Hippocampal formation (tissue), 2 donors: ENCODE measurements at regions not wholly inside any gene's neighbourhood (a gene's known extent, or its start where the extent isn't known, plus 50 kb on each side); places are given as distances from the start of the nearest gene placed in this dataset.

Source experiments
- DNase-seq, 2 donors: peaks; one replicate each; lab custom pipeline; 2025; lab: John Stamatoyannopoulos, UW

DNA sequence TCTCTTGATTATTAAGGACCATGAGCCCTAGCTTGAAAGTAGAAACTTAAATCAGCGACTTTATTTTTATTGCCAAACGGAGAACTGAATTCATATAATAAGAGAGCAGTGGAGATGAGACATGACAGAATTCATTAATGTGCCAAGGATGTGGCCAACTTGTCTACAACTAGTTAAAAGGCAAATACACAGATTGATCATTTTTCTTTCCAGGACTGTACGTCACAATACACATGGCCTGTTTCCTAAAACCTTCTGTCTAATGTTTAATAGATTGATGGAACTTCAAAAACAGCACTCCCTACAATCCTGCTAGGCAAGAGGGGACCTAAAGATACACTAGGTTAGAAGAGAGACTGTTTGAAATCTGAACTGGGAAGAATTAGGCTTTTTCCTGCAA, 647.8 kb downstream of the SATB2 start:
- no peak for DNase-seq

DNA sequence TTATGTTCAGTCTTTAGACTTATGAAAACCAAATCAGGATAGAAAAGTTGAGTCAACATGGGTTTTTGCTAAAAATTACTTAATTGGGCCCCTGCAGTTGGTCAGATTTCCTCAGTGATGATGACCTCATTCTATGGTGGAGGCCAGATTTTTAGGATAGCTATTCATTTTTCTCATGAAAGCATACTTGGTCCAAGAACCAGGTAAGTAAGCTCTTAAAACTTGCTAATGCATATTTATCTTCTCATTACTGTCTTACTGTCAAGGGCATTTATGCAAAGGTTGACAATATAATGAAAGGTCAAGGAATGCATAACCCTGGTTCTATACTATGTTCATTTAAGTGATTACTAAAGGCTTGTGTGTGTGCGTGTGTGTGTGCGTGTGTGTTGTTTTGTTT, 650.6 kb downstream of the SATB2 start:
- no peak for DNase-seq

- DNase-seq, result no peak
These were observed 662.3 kb downstream of the SATB2 start for GRCh38 chr2:198795419-198795818.

- no peak for DNase-seq
These were observed 666.1 kb downstream of the SATB2 start for GRCh38 chr2:198791623-198792022.

DNA sequence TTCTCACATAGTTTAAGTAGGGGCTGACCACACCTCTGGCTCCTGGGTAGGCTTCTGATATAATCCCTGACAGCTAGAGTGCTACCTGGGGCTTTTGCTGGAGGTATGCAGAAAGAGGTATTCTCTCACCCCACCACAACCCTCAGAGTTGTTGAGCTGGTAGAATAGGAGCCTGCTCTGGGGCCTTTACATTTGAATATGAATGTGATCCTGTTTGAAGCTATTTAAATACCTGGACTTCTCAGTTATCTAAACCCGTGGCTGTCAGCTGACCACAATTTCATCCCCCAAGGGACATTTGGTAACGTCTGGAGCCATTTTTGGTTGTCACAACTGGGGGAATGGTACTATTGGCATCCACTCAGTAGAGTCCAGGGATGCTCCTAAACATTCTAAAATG, 669.1 kb downstream of the SATB2 start:
- no peak for DNase-seq

DNA sequence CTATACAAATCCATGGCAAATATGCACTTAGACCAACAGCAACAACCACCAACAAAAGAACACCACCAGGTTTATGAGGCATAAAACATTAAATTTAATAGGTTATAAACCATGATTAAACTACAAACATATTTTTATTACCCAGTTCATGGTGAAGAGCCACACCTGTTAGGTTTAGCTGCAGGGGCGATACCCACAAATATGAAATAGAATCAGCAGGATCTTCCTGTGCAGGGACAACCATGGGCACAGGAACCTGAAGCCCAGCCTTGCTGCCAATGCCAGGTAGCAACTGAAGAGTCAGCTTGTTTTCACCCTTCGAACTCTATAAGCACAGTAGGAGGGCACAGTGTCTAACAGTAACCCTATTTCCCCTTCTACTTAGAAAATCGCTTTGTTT, 675.0 kb downstream of the SATB2 start:
- no peak for DNase-seq

DNA sequence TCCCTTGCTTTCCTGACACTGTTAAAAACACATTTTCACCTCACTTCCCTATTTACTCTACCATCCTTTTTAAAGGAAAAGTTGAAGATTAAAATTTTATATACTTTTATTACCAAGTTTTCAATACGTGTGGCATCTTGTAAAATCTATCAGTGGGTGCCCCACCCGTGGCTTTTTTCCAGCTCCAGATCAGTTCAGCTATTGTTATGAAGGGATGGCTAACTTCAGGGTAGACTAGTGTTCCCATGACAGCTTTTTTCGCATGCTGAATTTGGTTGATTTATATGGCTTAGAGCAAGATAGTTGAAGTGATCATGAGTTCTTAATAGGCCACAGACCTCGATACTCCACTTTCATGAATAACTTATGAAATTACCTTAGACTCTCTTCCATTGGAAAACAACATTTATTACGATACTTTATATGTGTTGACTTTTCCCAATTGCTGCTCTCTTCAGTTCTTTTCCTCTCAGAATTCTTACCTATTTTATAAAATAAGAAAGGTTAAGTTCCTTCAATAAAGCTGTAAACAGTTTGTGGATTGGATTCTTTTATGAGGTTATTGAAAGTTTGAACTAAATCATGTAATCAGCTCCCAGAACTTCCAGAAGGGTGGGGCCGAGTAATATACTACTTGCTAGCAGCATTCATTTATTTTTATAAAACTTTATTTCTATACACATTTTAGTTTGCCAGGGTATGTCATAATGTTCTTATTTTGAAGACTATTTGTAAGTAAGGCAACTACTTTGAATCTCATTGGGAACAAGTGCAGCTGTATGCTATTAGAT, 680.9 kb downstream of the SATB2 start:
- DNase-seq, result no peak

- DNase-seq, result no peak
These were observed 682.0 kb downstream of the SATB2 start for GRCh38 chr2:198775737-198776136.

DNA sequence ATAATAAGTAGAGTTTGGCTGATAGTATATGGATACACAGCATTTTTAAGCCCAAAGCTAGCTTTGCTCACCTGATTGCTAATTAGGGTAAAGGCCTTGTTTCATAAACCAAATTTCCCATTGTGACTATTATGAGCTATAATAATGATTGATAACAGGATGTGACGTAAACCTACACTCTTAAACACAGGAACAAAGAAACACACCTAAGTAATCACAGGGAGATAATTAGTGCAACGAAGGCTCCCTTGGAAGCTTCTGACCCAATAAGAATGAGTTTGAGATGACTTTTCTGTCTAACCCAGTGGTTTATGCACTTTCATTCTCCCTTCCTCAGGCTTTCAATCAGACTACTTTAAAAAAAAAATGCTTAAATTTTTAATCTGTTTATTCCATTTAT, 683.2 kb downstream of the SATB2 start:
- no peak for DNase-seq

DNA sequence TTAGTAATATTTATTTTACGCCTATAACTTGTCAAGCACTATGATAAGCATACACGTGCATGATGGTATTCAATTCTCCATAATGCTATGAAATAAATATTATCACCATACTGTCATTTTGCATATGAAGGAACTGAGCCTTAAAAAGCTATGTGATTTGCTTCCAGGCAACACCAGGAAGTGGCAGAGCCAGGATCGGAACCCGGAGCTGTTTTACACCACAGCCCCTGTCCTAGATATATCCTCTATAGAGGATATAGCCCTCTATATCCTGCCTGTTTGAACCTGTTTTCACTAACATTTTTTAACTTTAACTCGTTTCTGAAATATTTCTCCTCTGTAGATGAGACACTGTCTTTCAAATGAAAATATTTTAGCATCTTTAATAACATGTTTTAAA, 690.0 kb downstream of the SATB2 start:
- no peak for DNase-seq

GRCh38 chr2:198763793-198764192, 693.9 kb downstream of the SATB2 start:
- no peak for DNase-seq

DNA sequence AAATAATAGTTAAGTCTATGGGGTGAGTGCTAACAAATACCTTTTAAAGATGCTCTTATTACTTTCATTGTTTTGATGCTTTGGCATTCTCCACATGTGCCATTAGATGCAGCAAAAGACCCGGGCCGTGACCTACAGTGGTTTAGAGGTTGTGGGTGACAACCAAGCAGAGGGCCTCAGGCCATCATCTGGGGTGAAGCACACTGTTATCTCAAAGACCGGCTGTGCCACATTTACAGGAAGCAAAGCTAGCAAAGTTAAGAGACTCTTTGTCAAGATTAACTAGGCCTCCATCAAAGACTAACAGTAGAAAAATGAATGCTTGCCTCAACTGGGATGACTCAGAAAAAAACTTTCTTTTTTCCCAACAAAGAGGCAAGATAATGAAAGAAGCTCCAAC, 695.3 kb downstream of the SATB2 start:
- DNase-seq, result no peak

DNA sequence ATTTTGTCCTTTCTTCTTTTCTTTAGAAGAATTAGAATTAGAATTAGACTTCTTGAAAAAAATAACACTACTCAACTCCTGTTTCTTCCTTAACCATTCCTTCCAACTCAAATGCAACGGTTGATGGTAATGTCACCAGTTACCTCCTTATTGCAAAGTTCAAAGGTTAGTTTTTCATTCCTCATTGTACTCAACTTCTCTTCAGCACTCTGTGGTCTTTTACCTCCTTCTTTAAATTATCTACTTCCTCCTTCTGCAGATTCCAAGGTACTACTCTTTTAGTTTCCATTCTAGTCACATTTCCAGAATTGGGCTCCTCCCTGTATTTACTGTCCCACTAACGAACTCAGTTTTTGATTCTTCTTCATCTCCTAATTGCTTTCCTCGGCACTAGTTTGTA, 700.7 kb downstream of the SATB2 start:
- DNase-seq, result no peak

GRCh38 chr2:198756166-198756565, 701.6 kb downstream of the SATB2 start:
- DNase-seq, result no peak

DNA sequence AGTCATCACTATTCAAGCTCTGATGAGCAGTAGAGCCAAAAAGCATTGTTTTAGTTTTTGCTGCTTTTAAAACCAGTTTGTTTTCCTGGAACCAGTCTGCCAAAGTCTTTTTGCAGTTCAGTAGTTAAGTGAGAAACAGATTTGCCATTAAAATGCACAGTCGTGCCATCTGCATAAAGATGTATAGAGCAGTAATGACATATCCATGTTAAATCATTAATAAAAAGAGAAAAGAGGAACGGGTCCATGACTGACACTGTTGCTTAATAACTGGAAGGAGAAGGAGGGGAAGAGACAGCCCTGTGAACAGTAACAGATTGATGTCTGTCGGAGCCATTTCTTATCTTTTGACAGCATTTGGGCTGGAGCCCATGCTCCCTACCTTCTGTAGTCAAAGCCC, 704.6 kb downstream of the SATB2 start:
- no peak for DNase-seq

DNA sequence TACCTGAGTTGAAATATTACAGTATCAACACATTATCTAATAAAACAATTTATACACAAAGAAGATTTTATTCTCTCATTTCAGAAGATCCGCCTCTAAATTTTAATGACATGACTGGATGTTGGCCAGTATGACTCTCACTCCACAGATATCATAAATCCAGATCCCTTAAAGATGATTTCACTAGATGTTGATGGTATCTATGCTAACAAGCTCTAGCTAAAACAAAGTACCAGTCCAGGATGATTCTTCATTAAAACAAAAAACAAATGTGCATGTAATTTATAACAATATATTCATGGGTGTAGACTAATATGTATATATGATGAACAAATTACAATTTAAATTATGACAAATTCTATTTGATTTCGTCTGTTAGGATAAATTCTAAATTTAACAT, 708.4 kb downstream of the SATB2 start:
- DNase-seq, result no peak

DNA sequence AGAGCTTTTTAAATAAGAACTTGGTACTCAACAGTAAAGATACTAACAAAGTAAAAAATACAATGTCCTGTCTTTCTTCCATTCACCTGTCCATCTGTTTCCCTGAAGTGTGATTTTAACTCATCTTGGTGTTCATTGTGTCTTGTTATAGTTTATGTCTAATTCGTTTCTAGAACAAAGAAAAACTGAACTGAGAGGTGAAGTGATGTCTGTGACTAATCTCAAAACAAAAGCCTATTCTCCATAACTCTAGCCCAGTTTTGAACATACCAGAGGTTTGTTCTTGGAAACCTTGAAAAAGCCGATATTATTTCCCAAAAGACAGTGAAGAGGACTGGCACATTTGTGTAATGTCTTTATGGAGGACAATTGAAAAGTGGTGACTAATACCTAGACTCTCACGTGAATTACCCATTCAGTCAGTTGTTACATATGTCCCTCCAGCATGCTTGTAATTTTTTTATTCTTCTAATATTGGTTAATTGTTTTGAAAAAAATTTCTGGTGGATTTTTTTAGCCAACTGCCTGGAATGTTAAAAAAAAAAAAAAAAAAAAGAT, 725.8 kb downstream of the SATB2 start:
- no peak for DNase-seq

GRCh38 chr2:198720266-198720665, 737.5 kb downstream of the SATB2 start:
- no peak for DNase-seq

DNA sequence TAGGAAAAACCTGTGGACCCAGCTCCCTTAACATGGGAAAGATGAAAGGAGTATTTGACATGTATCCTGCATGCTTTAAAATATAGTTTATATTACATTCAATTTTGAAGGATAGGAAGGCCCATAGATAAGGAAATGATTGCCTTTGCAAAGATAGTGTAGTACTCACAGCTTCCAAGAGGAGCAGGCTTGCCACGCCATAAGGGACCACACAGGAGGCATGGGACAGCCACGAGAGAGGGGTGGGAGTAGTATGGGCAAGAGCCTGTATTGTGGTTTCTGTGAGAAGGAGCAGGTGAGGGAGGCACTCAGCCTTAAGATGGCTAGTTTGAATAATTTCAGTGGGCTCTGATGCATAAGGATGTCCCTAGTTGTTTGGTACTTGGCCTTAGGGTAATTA, 740.3 kb downstream of the SATB2 start:
- DNase-seq, result no peak

DNA sequence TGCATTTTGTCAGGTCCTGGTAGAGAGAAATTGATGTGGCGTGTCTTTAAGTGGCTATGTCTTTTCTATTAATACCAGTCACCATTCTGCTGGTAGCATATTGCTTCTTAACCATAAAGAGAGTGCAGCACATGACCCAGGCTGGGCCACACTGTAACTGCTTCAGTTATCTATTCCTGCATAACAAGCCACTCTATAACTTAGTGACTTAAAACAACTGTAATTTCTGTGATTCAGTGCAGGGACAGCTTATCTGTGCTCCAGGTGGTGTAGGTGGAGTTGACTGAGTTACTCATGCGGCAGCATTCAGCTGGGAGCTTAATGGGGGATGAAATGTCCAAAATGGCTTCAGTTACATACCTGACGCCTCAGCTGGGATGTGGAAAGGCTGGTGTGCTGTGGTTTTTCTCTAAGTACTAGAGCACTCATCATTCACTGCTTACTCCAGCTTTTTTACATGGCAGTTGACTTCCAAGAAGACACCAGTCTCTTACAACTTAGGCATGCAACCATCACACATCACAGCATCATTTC, 742.4 kb downstream of the SATB2 start:
- DNase-seq, result no peak

DNA sequence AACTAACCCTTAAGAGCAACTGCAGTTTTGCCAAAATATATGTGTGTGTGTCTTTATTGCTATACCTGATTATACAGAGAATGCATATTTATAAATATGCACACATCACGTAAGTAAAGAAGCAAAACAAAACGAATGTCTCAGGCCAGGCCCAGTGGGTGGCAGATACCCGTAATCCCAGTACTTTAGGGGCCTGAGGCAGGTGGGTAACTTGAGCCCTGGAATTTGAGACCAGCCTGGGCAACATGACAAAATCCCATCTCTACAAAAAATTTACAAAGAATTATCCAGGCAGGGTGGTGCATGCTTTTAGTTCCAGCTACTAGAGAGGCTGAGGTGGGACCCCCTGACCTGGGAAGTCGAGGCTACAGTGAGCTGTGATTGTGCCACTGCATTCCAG, 745.3 kb downstream of the SATB2 start:
- DNase-seq, result no peak

- no peak for DNase-seq
These were observed 746.3 kb downstream of the SATB2 start for GRCh38 chr2:198711484-198711883.

GRCh38 chr2:198710562-198710961, 747.2 kb downstream of the SATB2 start:
- DNase-seq, result no peak
